GM19372 (cell line): ENCODE measurements at regions not wholly inside any gene's neighbourhood (a gene's known extent, or its start where the extent isn't known, plus 50 kb on each side); places are given as distances from the start of the nearest gene placed in this dataset.
"Not testable (repeated sequence)": the region's sequence is repeated elsewhere in the genome, so short reads cannot be mapped to it uniquely, and the experiment has no call there.

Experiments
- ATAC-seq: cut with Tn5 transposase; IDR thresholded peaks from one replicate; pipeline ENCODE4 v1.9.1; 2021; ENCODE audit warnings: mild to moderate bottlenecking, low read depth, moderate library complexity; ENCODE audit not compliant: unreplicated experiment

DNA sequence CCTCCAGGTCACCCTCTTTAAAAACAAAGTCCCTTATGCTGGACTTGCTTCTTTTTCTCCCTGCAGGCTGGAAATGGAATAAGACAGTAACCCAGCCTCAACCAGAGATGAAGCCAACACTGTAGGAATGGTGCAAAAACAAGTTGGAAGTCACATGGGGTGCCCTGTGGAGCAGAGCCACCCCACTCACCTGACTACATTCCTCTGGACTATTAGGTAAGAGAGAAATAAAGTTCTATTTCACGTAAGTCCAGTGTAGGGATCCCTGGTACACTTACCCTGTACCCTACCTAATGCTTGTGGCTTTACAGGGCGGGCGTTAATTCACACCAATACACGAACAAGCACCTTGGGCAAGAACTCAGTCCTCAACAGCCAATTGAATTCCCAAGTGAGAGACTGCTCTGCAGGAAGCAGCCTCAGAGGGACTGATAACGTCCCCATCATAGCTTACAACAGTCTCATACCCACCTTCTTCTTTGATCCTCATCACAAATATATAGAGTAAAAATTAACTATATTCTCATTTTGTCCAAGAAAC, 112.5 kb upstream of the FGGY start:
- no peak for ATAC-seq

DNA sequence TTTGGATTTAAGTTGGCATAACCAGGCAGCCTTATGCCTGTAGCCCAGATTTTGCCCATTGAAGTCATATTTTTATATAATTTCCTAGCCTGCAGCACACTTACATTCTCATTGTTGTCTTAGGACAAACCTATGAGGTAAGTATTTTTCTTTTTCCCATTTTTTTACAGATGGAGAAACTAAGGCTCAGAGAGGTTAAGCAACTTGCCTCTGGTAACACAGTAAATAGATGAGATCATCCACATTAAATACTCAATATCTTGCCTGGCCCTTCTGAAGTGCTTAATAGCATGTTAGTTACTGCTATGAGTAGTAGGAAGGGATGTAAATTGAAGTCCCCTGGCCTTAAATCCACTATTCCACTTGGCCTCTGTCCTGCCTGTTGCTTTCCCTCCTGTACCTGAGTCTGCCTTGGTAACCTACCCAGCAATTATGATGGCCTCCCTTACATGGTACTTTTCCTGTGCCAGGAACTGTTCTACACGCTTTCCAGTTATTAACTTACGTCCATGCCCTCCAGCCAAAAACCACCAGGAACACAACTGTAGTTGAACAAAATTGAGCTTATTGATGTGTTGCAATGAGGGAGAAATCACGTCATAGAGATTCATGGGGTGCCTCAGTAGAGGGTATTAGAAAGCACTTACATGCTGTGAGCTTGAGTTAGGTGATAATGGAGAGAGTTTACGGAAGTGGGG, 111.6 kb upstream of the FGGY start:
- ATAC-seq = no peak

DNA sequence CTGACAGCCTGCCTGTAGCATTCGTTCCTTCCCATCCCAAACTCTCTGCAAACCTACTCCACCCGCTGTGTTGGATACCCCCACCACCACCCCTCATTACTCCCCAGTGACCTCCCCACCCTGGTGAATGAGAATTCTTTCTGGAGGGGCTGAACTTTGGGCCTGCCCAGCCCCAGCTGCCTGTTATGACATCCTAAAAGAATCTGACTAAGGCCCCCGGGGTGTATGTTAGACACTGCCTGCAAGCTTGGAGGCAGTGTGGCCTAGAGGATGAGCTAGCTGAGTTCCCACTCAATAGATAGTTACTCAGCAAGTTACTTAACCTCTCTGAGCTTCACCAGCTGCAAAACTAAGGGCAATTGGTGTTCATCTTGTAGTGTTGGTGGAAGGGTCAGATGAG, 110.2 kb upstream of the FGGY start:
- no peak for ATAC-seq

DNA sequence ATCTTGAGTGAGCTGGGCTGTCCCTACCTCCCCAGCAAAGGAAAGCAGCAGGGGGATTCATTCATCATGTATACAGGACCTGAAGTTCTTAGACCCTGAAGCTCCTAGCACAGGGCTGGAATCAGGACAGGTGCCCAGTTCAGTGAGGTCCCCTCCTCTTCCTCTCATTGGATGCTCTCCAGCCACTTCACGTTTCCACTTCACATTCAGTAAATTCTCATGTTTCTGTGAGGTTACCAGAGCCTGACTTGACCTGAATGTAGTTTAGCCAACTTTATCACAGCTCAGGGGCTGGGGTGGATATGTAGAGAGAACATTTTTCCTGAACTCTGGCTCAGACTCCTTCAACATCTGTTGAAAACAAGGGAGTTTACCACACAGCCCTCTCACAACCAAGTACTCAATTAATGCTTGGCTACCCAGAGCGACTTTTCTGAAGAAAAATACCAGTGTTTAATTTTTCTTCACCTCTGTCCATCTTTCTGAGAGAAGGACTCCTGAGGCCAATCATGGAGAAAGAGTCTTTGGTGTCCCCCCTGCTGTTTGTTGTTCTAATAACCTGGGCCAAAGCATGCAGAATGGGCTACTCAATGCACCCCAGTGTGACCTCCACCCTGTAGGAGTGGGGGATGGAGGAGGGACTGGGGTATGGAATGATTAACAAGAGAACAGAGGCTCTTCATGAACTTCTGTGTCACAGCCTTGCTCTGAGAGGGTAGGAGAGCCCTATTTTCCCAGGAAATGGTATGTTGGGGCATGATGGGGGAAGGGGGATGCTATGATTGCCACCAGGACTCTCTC, 108.3 kb upstream of the FGGY start:
- no peak for ATAC-seq

DNA sequence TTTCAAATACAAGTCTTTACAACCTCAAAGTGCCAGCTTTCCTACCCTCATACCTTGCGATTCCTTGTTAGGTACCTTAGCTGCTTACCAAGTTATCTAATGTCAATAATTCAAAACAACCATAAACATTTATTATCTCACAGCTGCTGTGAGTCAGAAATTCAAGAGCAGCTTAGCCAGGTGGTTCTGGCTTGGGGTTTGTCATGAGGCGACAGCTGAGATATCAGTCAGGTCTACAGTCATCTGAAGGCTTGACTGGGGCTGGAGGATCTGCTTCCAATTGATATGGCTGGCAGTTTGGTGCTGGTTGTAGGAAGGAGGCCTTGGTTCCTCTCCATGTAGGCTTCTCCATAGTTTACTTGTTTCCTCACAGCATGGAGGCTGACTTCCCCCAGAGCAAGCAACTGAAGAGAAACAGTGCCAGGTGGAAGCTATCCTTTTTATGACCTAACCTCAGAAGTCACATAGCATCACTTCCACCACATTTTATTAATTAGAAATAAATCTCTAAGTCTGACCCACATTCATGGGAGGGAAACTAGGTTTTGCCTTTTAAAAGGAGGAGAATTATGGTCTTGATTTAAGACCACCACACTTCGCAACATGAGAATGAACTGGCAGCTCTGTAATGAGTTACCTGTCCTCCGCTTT, 103.3 kb upstream of the FGGY start:
- no peak for ATAC-seq

DNA sequence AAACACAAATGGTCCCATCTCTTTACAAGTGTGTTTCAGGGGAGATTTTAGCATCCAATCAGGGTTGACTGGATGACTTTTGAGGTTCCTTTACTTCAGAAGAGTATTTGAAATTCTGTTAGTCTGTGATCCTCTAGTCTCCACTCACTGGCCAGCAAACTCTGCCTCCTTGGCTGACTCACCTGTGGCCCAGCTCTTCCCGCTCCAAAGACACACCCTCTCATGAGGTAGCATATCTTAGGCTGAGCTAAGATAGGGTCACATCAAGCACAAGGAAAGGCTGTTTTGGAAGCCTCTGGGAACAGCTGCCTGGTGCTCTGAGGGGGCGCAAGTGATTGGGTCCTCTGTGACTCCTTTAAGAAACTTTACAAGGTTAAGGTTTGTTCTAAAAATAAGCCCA, 102.3 kb upstream of the FGGY start:
- no peak for ATAC-seq

DNA sequence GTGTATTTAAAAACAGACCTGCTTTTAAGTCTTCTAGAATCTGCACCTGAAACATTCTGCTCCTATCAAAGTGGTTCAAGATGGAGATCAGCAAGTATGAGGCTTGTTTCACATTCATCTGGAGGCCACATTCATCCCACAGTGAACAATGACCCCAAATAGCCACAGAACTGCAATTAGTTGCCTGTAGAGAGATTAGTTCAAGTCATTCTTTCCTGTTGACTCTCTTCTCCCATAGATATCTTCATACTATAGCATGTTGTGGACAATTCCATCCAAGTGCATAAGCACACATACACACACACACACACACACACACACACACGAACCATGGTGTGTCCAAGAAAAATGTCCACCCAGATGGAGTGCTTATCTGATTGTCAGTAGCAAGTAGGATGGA, 101.7 kb upstream of the FGGY start:
- no peak for ATAC-seq

DNA sequence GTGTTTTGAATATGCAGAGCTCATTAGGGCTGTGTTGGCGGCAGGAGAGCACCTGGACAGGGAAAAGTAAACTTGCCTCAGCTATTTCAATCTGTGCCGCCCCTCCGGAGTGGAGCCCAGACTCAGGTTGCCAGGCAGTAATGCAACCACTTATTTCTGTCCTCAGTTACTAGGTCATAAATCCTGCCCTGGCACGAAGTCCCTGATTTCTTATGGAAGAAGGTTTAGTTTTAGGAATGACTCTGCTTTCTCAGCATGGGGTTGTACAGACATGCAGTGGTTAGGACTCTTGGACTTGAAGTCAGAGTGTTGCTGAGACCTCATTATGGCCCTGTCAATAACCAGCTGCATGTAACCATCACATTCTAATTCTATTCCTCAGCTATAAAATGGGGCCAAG, 98.3 kb upstream of the FGGY start:
- no peak for ATAC-seq

DNA sequence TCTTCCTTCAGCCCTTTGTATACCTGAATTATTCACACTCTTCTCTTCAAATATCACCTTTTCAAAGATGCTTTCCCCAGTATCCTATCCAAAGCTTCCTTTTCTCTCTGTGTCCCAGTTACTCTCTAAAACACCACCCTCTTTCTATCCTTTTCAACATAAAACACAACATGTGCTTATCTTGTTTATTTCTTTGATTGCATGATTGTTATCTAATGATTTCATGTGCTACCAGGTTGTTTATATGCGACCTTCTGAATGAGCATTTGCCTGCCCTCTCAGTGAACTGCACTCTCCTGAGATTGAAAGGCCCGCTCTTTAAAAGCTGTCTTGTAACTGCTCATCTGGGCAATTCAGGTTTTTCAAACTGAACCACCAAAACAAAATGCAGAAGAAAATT, 97.7 kb upstream of the FGGY start:
- no peak for ATAC-seq

DNA sequence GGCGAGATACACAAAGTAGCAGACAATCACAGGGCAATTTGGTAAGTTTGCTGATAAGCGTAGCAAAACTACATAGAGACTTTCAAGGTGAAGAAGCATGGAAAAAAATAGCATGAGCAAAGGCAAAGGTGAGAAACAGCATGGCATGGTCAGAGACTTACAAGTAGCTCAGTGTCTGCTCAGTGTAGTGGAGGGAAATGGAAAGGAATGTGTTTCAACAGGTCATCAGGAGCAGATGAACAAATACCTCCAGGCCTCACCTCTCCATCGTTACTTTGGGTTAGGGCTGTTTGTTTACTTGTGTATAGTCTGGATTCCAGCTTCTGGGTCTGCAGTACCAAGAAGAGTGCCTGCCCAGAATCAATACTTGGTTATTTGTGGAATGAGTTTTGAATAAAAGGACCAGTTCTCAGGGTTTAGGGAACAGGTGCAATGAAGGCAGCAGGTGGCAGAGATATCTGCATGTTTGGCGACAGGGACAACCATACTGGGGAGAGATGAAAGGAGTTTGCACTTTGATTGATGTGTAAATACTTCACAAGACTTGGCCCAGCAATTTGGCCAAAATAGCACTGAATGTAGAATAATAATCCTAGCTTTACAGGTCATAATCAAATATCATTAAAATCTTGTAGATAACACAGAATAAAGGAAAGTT, 97.0 kb upstream of the FGGY start:
- no peak for ATAC-seq

DNA sequence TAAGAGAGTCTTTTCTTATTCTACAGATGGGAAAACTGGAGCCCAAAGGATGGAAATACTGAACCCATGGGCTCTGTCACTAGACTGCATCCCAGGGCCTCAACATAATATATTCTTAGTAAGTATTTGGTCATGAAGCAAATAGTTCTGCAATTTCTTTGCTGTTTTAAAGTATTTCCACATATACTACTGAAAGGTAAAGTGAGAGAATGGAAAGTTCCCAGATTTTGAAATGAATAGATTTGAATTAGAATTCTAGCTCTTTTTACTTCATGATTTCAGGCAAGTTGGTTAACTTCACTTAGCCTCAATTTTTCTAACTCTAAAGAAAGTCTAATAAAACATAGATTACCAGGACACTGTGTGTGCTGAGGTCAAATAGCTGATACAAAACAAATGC, 95.6 kb upstream of the FGGY start:
- no peak for ATAC-seq

DNA sequence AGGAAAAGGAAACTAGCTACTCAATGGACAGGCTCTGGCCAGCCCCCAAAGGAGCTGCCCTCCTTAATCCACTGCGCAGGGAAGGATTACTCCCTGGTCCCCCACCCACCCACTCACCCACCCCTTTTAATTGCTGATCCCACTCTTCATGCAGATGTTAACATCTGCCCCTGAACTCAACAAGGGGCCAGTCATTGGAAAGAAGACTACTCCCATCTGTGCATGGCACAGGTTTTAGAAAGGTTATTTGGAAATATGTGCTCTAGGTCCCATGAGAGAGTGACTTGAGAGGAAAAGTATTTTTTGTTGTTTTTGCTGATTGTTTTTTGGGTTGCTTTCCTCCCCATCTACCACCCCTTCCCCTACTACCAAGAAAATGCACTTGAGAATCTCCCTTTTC, 94.4 kb upstream of the FGGY start:
- ATAC-seq = no peak

DNA sequence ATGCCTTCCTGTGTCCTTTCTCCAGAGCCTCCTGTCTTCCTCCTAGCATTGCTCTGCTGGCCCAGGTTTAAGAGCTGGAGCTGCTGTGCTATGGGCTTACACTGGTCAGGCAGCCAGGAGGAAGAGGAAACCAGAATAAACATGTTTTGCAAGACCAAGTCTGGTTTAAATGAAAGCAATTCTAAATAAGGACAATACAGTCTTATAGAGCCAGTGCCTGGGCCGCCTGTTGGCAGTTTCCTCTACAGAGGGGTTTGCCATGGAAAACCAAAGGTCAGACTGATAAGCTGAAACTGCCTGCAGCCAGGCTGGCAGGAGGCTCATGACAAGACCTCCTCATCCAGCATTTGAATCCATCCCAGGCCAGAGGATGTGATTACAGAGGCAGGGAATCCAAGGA, 92.9 kb upstream of the FGGY start:
- no peak for ATAC-seq

DNA sequence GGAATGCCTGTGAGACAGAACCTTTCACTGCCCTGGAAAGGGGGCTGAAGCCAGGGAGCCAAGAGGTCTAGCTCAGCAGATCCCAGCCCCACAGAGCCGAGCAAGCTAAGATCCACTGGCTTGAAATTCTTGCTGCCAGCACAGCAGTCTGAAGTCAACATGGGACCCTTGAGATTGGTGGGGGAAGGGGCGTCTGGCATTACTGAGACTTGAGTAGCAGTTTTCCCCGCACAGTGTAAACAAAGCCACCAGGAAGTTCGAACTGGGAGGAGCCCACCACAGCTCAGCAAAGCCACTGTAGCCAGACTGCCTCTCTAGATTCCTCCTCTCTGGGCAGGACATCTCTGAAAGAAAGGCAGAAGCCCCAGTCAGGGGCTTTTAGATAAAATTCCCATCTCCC, 90.3 kb upstream of the FGGY start:
- not testable (repeated sequence) for ATAC-seq

DNA sequence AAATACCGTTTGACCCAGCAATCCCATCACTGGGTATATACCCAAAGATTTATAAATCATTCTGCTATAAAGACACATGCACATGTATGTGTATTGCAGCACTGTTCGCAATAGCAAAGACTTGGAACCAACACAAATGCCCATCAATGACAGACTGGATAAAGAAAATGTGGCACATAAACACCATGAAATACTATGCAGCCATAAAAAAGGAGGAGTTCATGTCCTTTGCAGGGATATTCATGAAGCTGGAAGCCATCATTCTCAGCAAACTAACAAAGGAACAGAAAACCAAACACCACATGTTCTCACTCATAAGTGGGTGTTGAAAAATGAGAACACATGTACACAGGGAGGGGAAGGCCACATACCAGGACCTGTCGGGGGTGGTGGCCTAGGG, 86.5 kb upstream of the FGGY start:
- not testable (repeated sequence) for ATAC-seq

DNA sequence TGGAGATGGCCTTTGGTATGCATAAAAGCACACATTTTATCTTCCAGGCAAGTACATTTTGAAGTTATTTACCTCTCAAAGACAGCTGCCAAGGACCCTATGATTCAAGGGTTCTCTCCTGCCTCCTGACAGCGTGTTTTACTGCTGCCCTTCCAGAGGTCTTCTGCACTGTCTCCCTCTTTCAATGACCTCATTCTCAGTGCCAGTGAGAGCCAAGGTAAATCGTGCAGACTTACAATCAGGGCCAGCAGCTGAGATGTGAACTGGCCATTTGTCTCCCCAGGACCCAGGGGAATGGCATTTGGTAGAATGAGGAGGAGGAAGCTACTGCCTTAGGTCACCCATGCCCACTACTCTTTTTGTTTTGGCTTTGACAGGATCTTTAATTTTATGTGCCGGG, 84.2 kb upstream of the FGGY start:
- ATAC-seq = no peak

DNA sequence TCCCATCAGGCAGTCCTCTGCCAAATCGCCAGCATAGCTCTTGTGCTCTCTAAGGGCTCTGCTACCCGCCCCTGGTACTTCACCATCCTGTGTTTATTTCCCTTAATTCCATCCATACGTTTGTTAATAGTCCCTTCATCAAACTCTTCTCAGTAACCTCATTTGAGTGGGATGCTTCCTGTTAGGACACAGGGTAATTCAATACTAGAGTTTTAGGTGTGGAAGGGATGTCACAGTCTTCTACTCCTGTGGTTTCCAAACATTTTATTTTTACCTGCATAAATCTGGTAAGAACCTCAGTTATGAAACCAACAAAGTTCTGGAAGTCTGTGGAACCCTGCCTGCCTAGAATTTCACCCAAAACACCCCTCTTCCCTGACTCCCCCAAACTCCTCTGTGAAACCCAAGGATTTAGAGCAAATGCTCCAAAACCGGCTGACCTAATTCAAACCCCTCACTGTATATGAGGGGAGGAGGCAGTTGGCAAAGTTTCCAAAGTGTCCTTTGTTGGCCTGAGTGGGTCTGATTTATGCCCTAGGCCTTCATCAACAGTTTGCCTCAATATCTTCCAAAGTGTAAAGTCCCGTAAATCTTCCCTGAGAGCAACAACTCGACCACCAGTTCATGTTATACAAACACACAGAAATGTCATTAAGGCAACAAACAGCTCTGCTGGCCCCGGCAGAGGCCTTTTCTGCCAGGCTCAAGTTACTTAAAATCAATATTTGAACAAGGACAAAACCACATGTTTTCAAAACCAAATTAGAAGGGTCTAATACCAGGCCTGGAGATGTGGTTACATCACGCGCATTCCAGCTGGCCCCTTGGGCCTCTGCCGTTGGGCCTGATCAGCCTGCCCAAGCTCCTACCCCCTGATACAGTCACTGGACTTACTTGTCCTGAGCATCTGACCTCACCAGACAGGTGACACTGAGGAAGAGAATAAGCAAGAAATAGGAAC, 82.4 kb upstream of the FGGY start:
- no peak for ATAC-seq

DNA sequence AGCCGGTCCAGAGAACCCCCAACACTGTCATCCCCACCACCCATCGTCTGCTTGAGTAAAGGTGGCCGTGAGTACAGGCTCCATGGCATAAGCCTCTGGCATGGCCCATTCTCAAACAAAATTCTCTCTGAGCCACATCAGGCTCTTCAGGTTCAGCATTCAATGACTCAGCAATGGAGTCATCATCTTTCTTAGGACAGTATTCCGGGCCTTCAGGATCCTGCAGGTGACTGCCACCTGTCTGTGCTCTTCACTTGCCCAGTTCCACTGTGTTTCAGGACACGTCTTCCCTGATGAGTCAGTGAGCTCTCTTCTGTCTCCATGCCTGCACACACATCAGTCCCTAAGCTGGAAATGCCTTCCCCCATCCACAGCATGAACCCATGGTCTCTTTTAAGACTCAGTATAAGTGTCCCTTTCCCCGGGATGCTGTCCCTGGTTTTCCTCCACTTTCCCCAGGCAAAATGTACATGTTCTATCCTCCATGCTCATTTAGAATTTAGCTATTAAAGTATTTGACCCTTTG, 81.1 kb upstream of the FGGY start:
- no peak for ATAC-seq

DNA sequence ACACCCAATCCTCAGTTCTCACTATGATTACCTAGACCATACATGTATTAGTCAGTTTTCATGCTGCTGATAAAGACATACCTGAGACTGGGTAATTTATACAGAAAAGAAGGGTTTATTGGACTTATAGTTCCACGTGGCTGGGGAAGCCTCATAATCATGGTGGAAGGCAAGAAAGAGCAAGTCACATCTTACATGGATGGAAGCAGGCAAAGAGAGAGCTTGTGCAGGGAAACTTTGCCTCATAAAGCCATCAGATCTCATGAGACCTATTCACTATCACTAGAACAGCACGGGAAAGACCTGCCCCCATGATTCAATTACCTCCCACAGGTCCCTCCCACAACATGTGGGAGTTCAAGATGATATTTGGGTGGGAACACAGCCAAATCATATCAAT, 79.5 kb upstream of the FGGY start:
- not testable (repeated sequence) for ATAC-seq
